ENCODE measurements at regions not wholly inside any gene's neighbourhood (a gene's known extent, or its start where the extent isn't known, plus 50 kb on each side); places are given as distances from the start of the nearest gene placed in this dataset.

DNA sequence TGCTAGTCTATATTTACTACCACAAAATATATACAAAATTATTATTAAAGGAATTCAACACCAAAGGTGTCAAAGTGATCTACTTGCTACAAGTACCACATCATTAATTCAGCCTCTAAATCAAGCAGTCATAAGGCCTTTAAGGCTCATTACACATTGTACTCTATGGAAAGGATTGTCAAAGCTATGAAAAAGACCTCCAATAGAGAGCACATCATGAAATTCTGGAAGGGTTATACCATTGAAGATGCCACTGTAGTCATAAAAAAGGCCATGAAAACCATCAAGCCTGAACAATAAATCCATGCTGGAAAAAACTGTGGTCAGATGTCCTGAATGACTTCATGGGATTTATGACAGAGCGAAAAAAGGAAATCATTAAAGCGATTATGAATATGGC, 708.0 kb upstream of the FAM174A start:
- Histone ChIP-seq H3K4me1 (ENCODE audit: insufficient read depth, low read length) (no peaks in the 10 kb centered on the region), H2AFZ (ENCODE audit: low read depth, low read length) (no peak overlapping the region), H3K27me3 (ENCODE audit: insufficient read depth, low read length, poor library complexity) (no peaks in the 10 kb centered on the region), H4K20me1 (ENCODE audit: insufficient read depth, low read length) (no peaks in the 10 kb centered on the region), H3K36me3 (ENCODE audit: insufficient read depth, low read length) (no peaks in the 10 kb centered on the region), H3K27ac (ENCODE audit: low read length) (no peak overlapping the region), H3K4me2 (ENCODE audit: insufficient read depth, low read length) (no peak overlapping the region), H3K9ac (ENCODE audit: low read depth, low read length) (no peak overlapping the region), H3K4me3 (ENCODE audit: low read depth in 1 of 2, low read length in 2 of 2) (no peak overlapping the region), H3K79me2 (ENCODE audit: insufficient read depth, low read length) (no peaks in the 10 kb centered on the region), H3K9me3 (ENCODE audit: insufficient read depth, low read length, severe bottlenecking) (no peaks in the 10 kb centered on the region)
- no peak for ATAC-seq (ENCODE audit: insufficient read depth, low read depth)
- TF ChIP-seq, protein P1, sequence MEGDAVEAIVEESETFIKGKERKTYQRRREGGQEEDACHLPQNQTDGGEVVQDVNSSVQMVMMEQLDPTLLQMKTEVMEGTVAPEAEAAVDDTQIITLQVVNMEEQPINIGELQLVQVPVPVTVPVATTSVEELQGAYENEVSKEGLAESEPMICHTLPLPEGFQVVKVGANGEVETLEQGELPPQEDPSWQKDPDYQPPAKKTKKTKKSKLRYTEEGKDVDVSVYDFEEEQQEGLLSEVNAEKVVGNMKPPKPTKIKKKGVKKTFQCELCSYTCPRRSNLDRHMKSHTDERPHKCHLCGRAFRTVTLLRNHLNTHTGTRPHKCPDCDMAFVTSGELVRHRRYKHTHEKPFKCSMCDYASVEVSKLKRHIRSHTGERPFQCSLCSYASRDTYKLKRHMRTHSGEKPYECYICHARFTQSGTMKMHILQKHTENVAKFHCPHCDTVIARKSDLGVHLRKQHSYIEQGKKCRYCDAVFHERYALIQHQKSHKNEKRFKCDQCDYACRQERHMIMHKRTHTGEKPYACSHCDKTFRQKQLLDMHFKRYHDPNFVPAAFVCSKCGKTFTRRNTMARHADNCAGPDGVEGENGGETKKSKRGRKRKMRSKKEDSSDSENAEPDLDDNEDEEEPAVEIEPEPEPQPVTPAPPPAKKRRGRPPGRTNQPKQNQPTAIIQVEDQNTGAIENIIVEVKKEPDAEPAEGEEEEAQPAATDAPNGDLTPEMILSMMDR (IDR thresholded peaks at IDR 0.05; ENCODE audit: borderline replicate concordance, extremely low read depth, low read length, poor library complexity, severe bottlenecking) = no peak
- TF ChIP-seq EZH2 (IDR thresholded peaks at IDR 0.05; ENCODE audit: borderline replicate concordance, low read depth, low read length, severe bottlenecking) = no peak
- DNase-seq = no peak

DNA sequence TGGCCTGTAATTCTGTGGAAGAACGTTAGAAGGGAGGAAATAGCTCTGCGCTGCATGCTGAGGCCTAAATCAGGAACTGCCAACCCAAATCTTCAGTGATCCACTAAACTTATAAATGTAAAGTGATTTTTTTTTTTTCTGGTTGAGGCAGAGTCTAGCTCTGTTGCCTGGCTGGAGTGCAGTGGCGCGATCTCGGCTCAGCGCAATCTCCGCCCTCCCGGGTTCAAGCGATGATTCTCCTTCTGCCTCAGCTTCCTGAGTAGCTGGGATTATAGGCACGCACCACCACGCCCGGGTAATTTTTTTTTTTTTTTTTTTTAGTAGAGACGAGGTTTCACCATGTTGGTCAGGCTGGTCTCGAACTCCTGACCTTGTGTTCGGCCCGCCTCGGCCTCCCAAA, 717.4 kb upstream of the FAM174A start:
- Histone ChIP-seq H3K36me3 (ENCODE audit: insufficient read depth, low read length) (no peaks in the 10 kb centered on the region), H3K79me2 (ENCODE audit: insufficient read depth, low read length) (no peaks in the 10 kb centered on the region), H3K4me2 (ENCODE audit: insufficient read depth, low read length) (no peak overlapping the region), H2AFZ (ENCODE audit: low read depth, low read length) (no peak overlapping the region), H3K27ac (ENCODE audit: low read length) (no peak overlapping the region), H3K9me3 (ENCODE audit: insufficient read depth, low read length, severe bottlenecking) (no peaks in the 10 kb centered on the region), H3K4me1 (ENCODE audit: insufficient read depth, low read length) (no peaks in the 10 kb centered on the region), H3K27me3 (ENCODE audit: insufficient read depth, low read length, poor library complexity) (no peaks in the 10 kb centered on the region), H3K4me3 (ENCODE audit: low read depth in 1 of 2, low read length in 2 of 2) (no peak overlapping the region), H4K20me1 (ENCODE audit: insufficient read depth, low read length) (no peaks in the 10 kb centered on the region), H3K9ac (ENCODE audit: low read depth, low read length) (no peak overlapping the region)
- no peak for ATAC-seq (ENCODE audit: insufficient read depth, low read depth)
- TF ChIP-seq, protein P1 (IDR thresholded peaks at IDR 0.05; ENCODE audit: borderline replicate concordance, extremely low read depth, low read length, poor library complexity, severe bottlenecking) = no peak
- TF ChIP-seq EZH2 (IDR thresholded peaks at IDR 0.05; ENCODE audit: borderline replicate concordance, low read depth, low read length, severe bottlenecking) = no peak
- DNase-seq = no peak

DNA sequence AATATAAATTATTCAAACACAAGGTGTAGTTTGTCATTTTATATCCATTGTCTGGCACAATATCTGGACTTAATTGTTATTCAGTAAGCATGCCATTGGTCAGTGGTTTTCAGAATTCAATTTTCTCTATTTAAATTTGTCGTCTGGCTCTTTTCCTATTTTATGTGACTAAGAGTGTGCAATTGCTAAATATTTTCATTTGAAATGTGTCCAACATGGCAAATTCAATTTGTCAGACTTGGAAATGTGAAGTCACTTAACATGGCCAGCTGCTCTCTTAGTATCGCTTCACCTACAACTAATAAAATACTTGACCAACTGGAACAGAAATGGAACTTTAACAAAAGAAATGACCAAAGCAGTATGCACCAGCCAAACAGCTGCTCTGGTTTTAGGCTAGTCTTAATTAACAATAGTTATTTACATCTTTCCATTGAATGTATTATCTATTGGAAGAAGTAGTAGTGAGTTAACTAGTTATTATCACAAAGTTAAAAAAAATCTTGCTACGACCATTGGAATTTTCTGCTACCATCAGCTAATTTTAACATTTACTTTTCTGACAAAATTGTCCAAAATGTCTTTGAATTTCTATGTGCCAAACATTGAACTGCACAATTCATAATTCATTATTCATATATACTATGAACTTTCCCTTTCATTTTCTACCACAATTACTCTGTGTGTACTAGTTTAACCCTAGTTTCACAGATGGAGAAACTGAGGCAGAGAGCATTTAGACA, 720.7 kb upstream of the FAM174A start:
- Histone ChIP-seq H3K9ac (ENCODE audit: low read depth, low read length) (no peak overlapping the region), H4K20me1 (ENCODE audit: insufficient read depth, low read length) (no peaks in the 10 kb centered on the region), H3K4me2 (ENCODE audit: insufficient read depth, low read length) (no peak overlapping the region), H3K27me3 (ENCODE audit: insufficient read depth, low read length, poor library complexity) (no peaks in the 10 kb centered on the region), H3K36me3 (ENCODE audit: insufficient read depth, low read length) (no peaks in the 10 kb centered on the region), H2AFZ (ENCODE audit: low read depth, low read length) (no peak overlapping the region), H3K4me1 (ENCODE audit: insufficient read depth, low read length) (no peaks in the 10 kb centered on the region), H3K9me3 (ENCODE audit: insufficient read depth, low read length, severe bottlenecking) (no peaks in the 10 kb centered on the region), H3K27ac (ENCODE audit: low read length) (no peak overlapping the region), H3K79me2 (ENCODE audit: insufficient read depth, low read length) (no peaks in the 10 kb centered on the region), H3K4me3 (ENCODE audit: low read depth in 1 of 2, low read length in 2 of 2) (no peak overlapping the region)
- ATAC-seq (ENCODE audit: insufficient read depth, low read depth) (no peak), DNase-seq (no peak)
- TF ChIP-seq, protein P1 (IDR thresholded peaks at IDR 0.05; ENCODE audit: borderline replicate concordance, extremely low read depth, low read length, poor library complexity, severe bottlenecking) = no peak
- no peak for TF ChIP-seq EZH2 (IDR thresholded peaks at IDR 0.05; ENCODE audit: borderline replicate concordance, low read depth, low read length, severe bottlenecking)
